PFSK-1 (cell line): ENCODE measurements at regions not wholly inside any gene's neighbourhood (a gene's known extent, or its start where the extent isn't known, plus 50 kb on each side); places are given as distances from the start of the nearest gene placed in this dataset.

ENCODE experiments used
- FOXP2 ChIP-seq: optimal IDR thresholded peaks from 2 replicates; pipeline ENCODE3; 2011; ENCODE audit warnings: borderline replicate concordance, control low read depth, inconsistent platforms; ENCODE audit not compliant: insufficient read depth; ENCODE audit errors: extremely low read length, extremely low read depth
- POLR2AphosphoS5 ChIP-seq: IDR thresholded peaks from 2 replicates; pipeline ENCODE4 v1.6.1; 2012; ENCODE audit warnings: low read depth, mild to moderate bottlenecking, control low read depth, low read length, moderate library complexity
- SIN3A ChIP-seq: IDR thresholded peaks from 2 replicates; pipeline ENCODE4 v1.6.1; 2012; ENCODE audit warnings: mild to moderate bottlenecking, low read length, moderate library complexity, borderline replicate concordance; ENCODE audit not compliant: insufficient read depth

DNA sequence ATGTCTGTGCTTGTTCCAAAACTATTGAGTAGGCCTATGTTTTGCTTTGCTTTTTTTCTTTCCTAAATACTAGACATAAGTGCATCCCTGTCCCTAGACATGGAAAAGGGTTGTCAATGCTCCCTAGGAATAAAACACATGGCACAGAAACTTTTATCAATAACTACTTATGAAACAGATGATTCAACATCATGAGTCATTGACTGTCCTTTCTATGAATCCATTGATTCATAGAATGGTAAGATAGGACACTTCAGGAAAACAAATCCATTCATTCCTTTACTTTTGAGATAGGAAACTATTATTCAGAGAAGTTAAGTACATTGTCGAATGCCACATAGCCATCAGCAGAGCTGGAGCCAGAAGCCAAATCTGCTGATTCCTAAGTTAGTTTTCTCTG lies 147.5 kb downstream of the TSEN15 start:
- TF ChIP-seq SIN3A: no peak
- TF ChIP-seq FOXP2: no peak
- no peak for TF ChIP-seq POLR2AphosphoS5
